ENCODE measurements at regions not wholly inside any gene's neighbourhood (a gene's known extent, or its start where the extent isn't known, plus 50 kb on each side); places are given as distances from the start of the nearest gene placed in this dataset.

DNA sequence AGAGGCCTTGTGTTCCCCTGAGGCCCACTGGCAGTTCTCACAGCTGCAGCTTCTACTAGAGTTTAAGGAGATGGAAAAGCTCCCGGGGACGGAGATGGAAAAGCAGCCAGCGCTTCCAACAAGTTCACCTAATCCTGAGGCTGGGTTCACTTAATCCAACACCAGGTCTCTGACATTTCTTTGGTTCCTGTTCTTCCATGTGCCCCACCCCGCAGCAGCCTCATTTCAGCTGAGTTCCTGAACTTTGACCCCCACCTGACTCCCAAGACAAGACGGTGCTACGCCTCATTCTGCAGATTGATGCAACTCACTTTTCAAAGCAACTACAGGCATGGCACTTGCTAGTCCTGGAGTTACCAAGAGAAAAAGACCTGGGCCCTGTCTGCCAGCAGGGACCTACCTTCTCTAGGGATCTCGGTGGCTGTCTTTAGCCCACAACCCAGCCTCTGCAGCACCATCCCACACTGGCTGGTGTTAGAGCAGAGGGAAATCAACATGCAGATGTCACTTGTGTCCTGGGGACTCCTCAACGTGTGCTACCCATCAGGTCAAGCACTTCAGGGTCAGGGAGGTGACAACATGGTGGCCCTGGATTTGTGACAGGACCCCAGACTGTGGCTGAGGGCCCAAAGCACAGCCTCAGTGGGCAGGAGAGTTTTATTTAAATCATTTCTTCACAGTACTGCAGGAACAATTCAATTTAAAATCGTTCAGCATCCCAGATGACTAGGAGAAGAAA, 406.1 kb downstream of the VPS13C start:
- Histone ChIP-seq H3K9ac (ENCODE audit: low read length) (no peak overlapping the region), H3K4me1 (ENCODE audit: insufficient read depth, low read length) (no peaks in the 10 kb centered on the region), H3K9me3 (ENCODE audit: low read length) (no peaks in the 10 kb centered on the region), H3K36me3 (ENCODE audit: insufficient read depth, low read length) (no peaks in the 10 kb centered on the region), H3K4me3 (ENCODE audit: low read depth in 1 of 2, low read length in 2 of 2) (no peak overlapping the region), H3K27me3 (ENCODE audit: control insufficient read depth in 1 of 2, insufficient read depth in 2 of 2, low read length in 2 of 2) (no peaks in the 10 kb centered on the region), H3K27ac (ENCODE audit: low read depth, low read length) (no peak overlapping the region)

GRCh38 chr15:61653110-61653509, 407.1 kb downstream of the VPS13C start:
- Histone ChIP-seq H3K36me3 (ENCODE audit: insufficient read depth, low read length) (no peaks in the 10 kb centered on the region), H3K27me3 (ENCODE audit: control insufficient read depth in 1 of 2, insufficient read depth in 2 of 2, low read length in 2 of 2) (no peaks in the 10 kb centered on the region), H3K9me3 (ENCODE audit: low read length) (no peaks in the 10 kb centered on the region), H3K9ac (ENCODE audit: low read length) (no peak overlapping the region), H3K4me1 (ENCODE audit: insufficient read depth, low read length) (no peaks in the 10 kb centered on the region), H3K4me3 (ENCODE audit: low read depth in 1 of 2, low read length in 2 of 2) (no peak overlapping the region), H3K27ac (ENCODE audit: low read depth, low read length) (no peak overlapping the region)

DNA sequence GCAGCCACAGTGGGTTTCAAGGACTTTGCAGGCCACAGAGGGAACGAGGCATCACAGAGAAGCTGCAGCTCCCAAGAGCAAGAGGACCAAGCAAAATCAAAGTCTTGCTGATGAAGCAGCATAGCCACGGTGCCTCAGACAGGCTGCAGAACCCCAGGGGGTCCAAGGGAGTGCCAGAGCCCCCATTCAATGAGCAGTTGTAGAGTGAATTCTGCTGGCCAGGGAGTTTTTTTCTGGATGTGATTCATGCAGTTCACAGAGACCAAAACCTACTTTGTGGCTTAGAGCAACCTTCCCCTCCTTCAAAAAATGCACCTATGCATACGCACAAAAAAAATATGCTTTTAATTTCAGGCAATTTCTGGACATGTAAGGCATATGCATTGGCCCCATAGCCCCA, 409.0 kb downstream of the VPS13C start:
- no peaks in the 10 kb centered on the region for H3K27me3 ChIP-seq (ENCODE audit: control insufficient read depth in 1 of 2, insufficient read depth in 2 of 2, low read length in 2 of 2)
- H3K27ac ChIP-seq (ENCODE audit: low read depth, low read length), result no peak overlapping the region
- H3K36me3 ChIP-seq (ENCODE audit: insufficient read depth, low read length), result no peaks in the 10 kb centered on the region
- H3K4me1 ChIP-seq (ENCODE audit: insufficient read depth, low read length), result no peaks in the 10 kb centered on the region
- H3K9ac ChIP-seq (ENCODE audit: low read length), result no peak overlapping the region
- H3K9me3 ChIP-seq (ENCODE audit: low read length), result no peaks in the 10 kb centered on the region
- no peak overlapping the region for H3K4me3 ChIP-seq (ENCODE audit: low read depth in 1 of 2, low read length in 2 of 2)

DNA sequence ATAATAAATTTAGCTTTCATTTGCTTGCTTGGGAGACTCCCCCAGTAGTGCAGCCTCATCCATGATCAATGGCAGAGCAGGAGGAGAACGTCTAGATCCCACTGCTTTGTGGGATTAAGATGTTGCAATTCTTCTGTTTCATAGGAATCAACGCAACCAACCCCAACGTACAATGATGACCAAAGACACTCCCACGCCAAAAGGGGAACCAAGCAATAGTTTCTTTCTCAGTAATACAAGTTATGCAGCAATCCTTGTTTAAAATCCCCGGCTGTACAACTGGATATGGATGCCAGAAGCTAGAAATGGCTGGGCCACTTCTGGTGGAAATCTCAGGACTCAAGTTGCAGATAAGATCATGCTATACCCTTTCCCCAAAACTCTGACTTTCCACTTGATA, 411.2 kb downstream of the VPS13C start:
- Histone ChIP-seq H3K9ac (ENCODE audit: low read length) (no peak overlapping the region), H3K9me3 (ENCODE audit: low read length) (no peaks in the 10 kb centered on the region), H3K4me3 (ENCODE audit: low read depth in 1 of 2, low read length in 2 of 2) (no peak overlapping the region), H3K36me3 (ENCODE audit: insufficient read depth, low read length) (no peaks in the 10 kb centered on the region), H3K4me1 (ENCODE audit: insufficient read depth, low read length) (no peaks in the 10 kb centered on the region), H3K27ac (ENCODE audit: low read depth, low read length) (no peak overlapping the region), H3K27me3 (ENCODE audit: control insufficient read depth in 1 of 2, insufficient read depth in 2 of 2, low read length in 2 of 2) (no peaks in the 10 kb centered on the region)

GRCh38 chr15:61644550-61644949, 415.4 kb upstream of the RORA start:
- no peak overlapping the region for H3K9ac ChIP-seq (ENCODE audit: low read length)
- no peaks in the 10 kb centered on the region for H3K4me1 ChIP-seq (ENCODE audit: insufficient read depth, low read length)

GRCh38 chr15:61641645-61642044, 412.5 kb upstream of the RORA start:
- H3K4me3 ChIP-seq (ENCODE audit: low read depth in 1 of 2, low read length in 2 of 2), result no peak overlapping the region
- no peaks in the 10 kb centered on the region for H3K36me3 ChIP-seq (ENCODE audit: insufficient read depth, low read length)
- H3K27ac ChIP-seq (ENCODE audit: low read depth, low read length), result no peak overlapping the region
- H3K9ac ChIP-seq (ENCODE audit: low read length), result no peak overlapping the region
- H3K9me3 ChIP-seq (ENCODE audit: low read length), result no peaks in the 10 kb centered on the region
- H3K27me3 ChIP-seq (ENCODE audit: control insufficient read depth in 1 of 2, insufficient read depth in 2 of 2, low read length in 2 of 2), result no peaks in the 10 kb centered on the region
- H3K4me1 ChIP-seq (ENCODE audit: insufficient read depth, low read length), result no peaks in the 10 kb centered on the region

More at GRCh38 chr15:61644550-61644949, 415.4 kb upstream of the RORA start:
- no peak overlapping the region for H3K4me3 ChIP-seq (ENCODE audit: low read depth in 1 of 2, low read length in 2 of 2)
- no peak overlapping the region for H3K27ac ChIP-seq (ENCODE audit: low read depth, low read length)
- H3K36me3 ChIP-seq (ENCODE audit: insufficient read depth, low read length), result no peaks in the 10 kb centered on the region
- no peaks in the 10 kb centered on the region for H3K9me3 ChIP-seq (ENCODE audit: low read length)
- no peaks in the 10 kb centered on the region for H3K27me3 ChIP-seq (ENCODE audit: control insufficient read depth in 1 of 2, insufficient read depth in 2 of 2, low read length in 2 of 2)

DNA sequence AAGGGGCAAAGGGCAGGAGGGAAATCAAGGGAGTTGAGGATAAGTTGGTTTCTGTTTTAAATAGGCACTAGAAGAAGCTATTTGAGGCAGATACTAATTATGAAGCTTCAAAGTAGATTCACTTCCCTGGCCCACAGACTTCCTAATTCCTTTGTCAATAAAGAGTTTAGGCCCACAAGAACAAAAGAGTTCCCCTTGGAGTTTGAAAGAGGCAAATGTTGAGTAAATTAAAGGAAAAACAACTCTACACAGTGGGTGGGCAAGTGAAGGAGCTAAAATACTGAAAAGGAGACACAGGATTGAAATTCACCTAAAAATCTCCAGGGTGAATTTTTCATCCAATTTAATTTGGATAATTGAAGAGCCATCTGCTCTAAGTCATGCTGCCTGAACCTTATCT, 411.7 kb upstream of the RORA start:
- Histone ChIP-seq H3K9me3 (ENCODE audit: low read length) (no peaks in the 10 kb centered on the region), H3K4me3 (ENCODE audit: low read depth in 1 of 2, low read length in 2 of 2) (no peak overlapping the region), H3K27ac (ENCODE audit: low read depth, low read length) (no peak overlapping the region), H3K27me3 (ENCODE audit: control insufficient read depth in 1 of 2, insufficient read depth in 2 of 2, low read length in 2 of 2) (no peaks in the 10 kb centered on the region), H3K36me3 (ENCODE audit: insufficient read depth, low read length) (no peaks in the 10 kb centered on the region), H3K9ac (ENCODE audit: low read length) (no peak overlapping the region), H3K4me1 (ENCODE audit: insufficient read depth, low read length) (no peaks in the 10 kb centered on the region)

- no peak overlapping the region for H3K4me3 ChIP-seq (ENCODE audit: low read depth in 1 of 2, low read length in 2 of 2)
- no peaks in the 10 kb centered on the region for H3K9me3 ChIP-seq (ENCODE audit: low read length)
- H3K4me1 ChIP-seq (ENCODE audit: insufficient read depth, low read length), result no peaks in the 10 kb centered on the region
- H3K36me3 ChIP-seq (ENCODE audit: insufficient read depth, low read length), result no peaks in the 10 kb centered on the region
- no peak overlapping the region for H3K9ac ChIP-seq (ENCODE audit: low read length)
- H3K27ac ChIP-seq (ENCODE audit: low read depth, low read length), result no peak overlapping the region
- H3K27me3 ChIP-seq (ENCODE audit: control insufficient read depth in 1 of 2, insufficient read depth in 2 of 2, low read length in 2 of 2), result no peaks in the 10 kb centered on the region
Observed at GRCh38 chr15:61639491-61639890, 410.4 kb upstream of the RORA start.

DNA sequence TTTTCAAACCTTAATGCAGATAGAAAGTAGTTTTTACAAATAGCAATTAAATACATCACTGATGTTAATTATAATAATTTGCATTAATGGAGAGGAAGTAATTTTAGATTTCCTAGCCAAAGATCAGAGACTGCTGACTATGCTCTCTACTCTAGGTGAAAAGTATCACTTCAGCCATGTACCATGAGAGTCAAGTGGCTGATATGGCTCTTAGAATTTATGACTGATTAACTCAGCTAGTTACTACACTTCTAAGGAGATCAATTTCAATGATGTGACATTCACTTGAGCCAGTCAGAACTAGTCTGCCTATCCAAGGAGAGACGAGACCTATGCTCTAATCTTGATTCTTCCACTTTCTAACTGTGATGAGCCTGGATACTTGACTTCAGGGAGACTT, 405.7 kb upstream of the RORA start:
- H3K4me1 ChIP-seq (ENCODE audit: insufficient read depth, low read length), result no peaks in the 10 kb centered on the region
- no peak overlapping the region for H3K9ac ChIP-seq (ENCODE audit: low read length)
- H3K9me3 ChIP-seq (ENCODE audit: low read length), result no peaks in the 10 kb centered on the region
- H3K4me3 ChIP-seq (ENCODE audit: low read depth in 1 of 2, low read length in 2 of 2), result no peak overlapping the region
- H3K27ac ChIP-seq (ENCODE audit: low read depth, low read length), result no peak overlapping the region
- no peaks in the 10 kb centered on the region for H3K36me3 ChIP-seq (ENCODE audit: insufficient read depth, low read length)
- no peaks in the 10 kb centered on the region for H3K27me3 ChIP-seq (ENCODE audit: control insufficient read depth in 1 of 2, insufficient read depth in 2 of 2, low read length in 2 of 2)

DNA sequence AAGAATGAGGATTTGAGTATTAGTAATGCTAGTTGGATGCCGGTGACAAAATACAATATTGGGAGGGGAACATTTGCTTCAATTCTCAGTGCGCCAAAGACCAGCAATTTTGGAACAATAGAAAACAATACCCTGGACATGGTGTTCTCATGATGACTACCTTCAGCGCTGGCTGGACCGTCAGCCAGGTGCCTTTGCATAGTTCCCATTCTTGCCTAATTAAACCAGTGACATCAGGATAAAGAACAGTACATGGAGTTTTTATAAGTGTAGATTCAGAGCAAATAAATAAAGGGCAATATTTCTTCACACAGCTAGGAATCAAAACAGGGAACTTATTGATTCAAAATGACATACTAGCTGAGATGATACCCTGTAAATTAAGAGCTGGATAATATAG, 404.8 kb upstream of the RORA start:
- no peak overlapping the region for H3K9ac ChIP-seq (ENCODE audit: low read length)
- H3K4me3 ChIP-seq (ENCODE audit: low read depth in 1 of 2, low read length in 2 of 2), result no peak overlapping the region
- H3K9me3 ChIP-seq (ENCODE audit: low read length), result no peaks in the 10 kb centered on the region
- no peaks in the 10 kb centered on the region for H3K4me1 ChIP-seq (ENCODE audit: insufficient read depth, low read length)
- H3K27me3 ChIP-seq (ENCODE audit: control insufficient read depth in 1 of 2, insufficient read depth in 2 of 2, low read length in 2 of 2), result no peaks in the 10 kb centered on the region
- H3K27ac ChIP-seq (ENCODE audit: low read depth, low read length), result no peak overlapping the region
- no peaks in the 10 kb centered on the region for H3K36me3 ChIP-seq (ENCODE audit: insufficient read depth, low read length)

- Histone ChIP-seq H3K27me3 (ENCODE audit: control insufficient read depth in 1 of 2, insufficient read depth in 2 of 2, low read length in 2 of 2) (no peaks in the 10 kb centered on the region), H3K9me3 (ENCODE audit: low read length) (no peaks in the 10 kb centered on the region), H3K27ac (ENCODE audit: low read depth, low read length) (no peak overlapping the region), H3K36me3 (ENCODE audit: insufficient read depth, low read length) (no peaks in the 10 kb centered on the region), H3K9ac (ENCODE audit: low read length) (no peak overlapping the region), H3K4me3 (ENCODE audit: low read depth in 1 of 2, low read length in 2 of 2) (no peak overlapping the region), H3K4me1 (ENCODE audit: insufficient read depth, low read length) (no peaks in the 10 kb centered on the region)
Observed at GRCh38 chr15:61629269-61629668, 400.2 kb upstream of the RORA start.

GRCh38 chr15:61624950-61625349, 395.8 kb upstream of the RORA start:
- Histone ChIP-seq H3K36me3 (ENCODE audit: insufficient read depth, low read length) (no peaks in the 10 kb centered on the region), H3K27me3 (ENCODE audit: control insufficient read depth in 1 of 2, insufficient read depth in 2 of 2, low read length in 2 of 2) (no peaks in the 10 kb centered on the region), H3K9ac (ENCODE audit: low read length) (no peak overlapping the region), H3K9me3 (ENCODE audit: low read length) (no peaks in the 10 kb centered on the region), H3K4me1 (ENCODE audit: insufficient read depth, low read length) (no peaks in the 10 kb centered on the region), H3K27ac (ENCODE audit: low read depth, low read length) (no peak overlapping the region), H3K4me3 (ENCODE audit: low read depth in 1 of 2, low read length in 2 of 2) (no peak overlapping the region)

Data from muscle layer of colon (tissue), 2 donors.